ENCODE measurements at regions not wholly inside any gene's neighbourhood (a gene's known extent, or its start where the extent isn't known, plus 50 kb on each side); places are given as distances from the start of the nearest gene placed in this dataset.
"Not testable (repeated sequence)": the region's sequence is repeated elsewhere in the genome, so short reads cannot be mapped to it uniquely, and the experiment has no call there.

- no peak for DNase-seq
- CTCF ChIA-PET: no interaction called here
- Mint-ChIP-seq H3K27me3 (no peaks in the 10 kb centered on the region), H3K9me3 (peaks cover 7% of the 10 kb centered on the region), H3K4me1 (no peaks in the 10 kb centered on the region), H3K36me3 (no peaks in the 10 kb centered on the region), H3K4me3 (no peak overlapping the region), H3K27ac (no peak overlapping the region)
Measured at GRCh38 chr6:51477711-51478311, 609.6 kb downstream of the PKHD1 start.

- Mint-ChIP-seq H3K27ac (no peak overlapping the region), H3K9me3 (peaks cover 12% of the 10 kb centered on the region), H3K36me3 (no peaks in the 10 kb centered on the region), H3K4me1 (no peaks in the 10 kb centered on the region), H3K4me3 (no peak overlapping the region), H3K27me3 (no peaks in the 10 kb centered on the region)
- CTCF ChIA-PET: no interaction called here
- DNase-seq: no peak
Measured at GRCh38 chr6:51479296-51479695, 608.1 kb downstream of the PKHD1 start.

DNA sequence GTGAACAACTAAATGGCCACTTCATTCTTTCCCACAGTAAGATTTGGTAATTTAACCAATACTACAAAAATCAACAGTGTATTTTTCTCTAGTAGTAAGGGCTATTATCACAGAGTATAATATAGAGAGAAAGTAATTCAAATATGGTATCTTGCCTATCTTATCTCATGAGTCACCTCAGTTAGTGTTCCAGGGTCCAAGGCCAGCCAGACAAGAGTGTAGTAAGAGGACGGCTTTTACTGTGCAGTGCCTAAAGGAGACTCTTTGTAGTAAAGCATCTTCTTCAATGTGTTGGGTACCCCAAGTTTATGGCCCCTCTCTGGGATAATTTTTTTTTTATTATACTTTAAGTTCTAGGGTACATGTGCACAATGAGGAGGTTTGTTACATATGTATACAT, 607.4 kb downstream of the PKHD1 start:
- Mint-ChIP-seq H3K27ac (no peak overlapping the region), H3K36me3 (no peaks in the 10 kb centered on the region), H3K27me3 (no peaks in the 10 kb centered on the region), H3K4me1 (no peaks in the 10 kb centered on the region), H3K9me3 (peaks cover 12% of the 10 kb centered on the region), H3K4me3 (no peak overlapping the region)
- DNase-seq: no peak
- CTCF ChIA-PET: no interaction called here

GRCh38 chr6:51485869-51486268, 601.5 kb downstream of the PKHD1 start:
- not testable (repeated sequence) for H3K27ac Mint-ChIP-seq, H3K27me3 Mint-ChIP-seq, DNase-seq, H3K4me1 Mint-ChIP-seq, H3K4me3 Mint-ChIP-seq, H3K36me3 Mint-ChIP-seq
- CTCF ChIA-PET: interaction anchor here (0.6 kb wide), 1 partner anchor 13 kb away, joined by 3 read pairs; no protein-coding TSS in a partner anchor
- H3K9me3 Mint-ChIP-seq: peaks cover 11% of the 10 kb centered on the region

GRCh38 chr6:51487937-51488336, 599.5 kb downstream of the PKHD1 start:
- H3K27ac Mint-ChIP-seq: no peak overlapping the region
- H3K27me3 Mint-ChIP-seq: no peaks in the 10 kb centered on the region
- no peaks in the 10 kb centered on the region for H3K36me3 Mint-ChIP-seq
- peaks cover 10% of the 10 kb centered on the region for H3K9me3 Mint-ChIP-seq
- no peak for DNase-seq
- CTCF ChIA-PET: no interaction called here
- H3K4me3 Mint-ChIP-seq: no peak overlapping the region
- H3K4me1 Mint-ChIP-seq: no peaks in the 10 kb centered on the region

- Mint-ChIP-seq H3K9me3 (peaks cover 4% of the 10 kb centered on the region), H3K4me1 (no peaks in the 10 kb centered on the region), H3K4me3 (no peak overlapping the region), H3K36me3 (no peaks in the 10 kb centered on the region), H3K27ac (no peak overlapping the region), H3K27me3 (no peaks in the 10 kb centered on the region)
- CTCF ChIA-PET: no interaction called here
- no peak for DNase-seq
Measured at GRCh38 chr6:51489133-51489532, 598.3 kb downstream of the PKHD1 start.

GRCh38 chr6:51490101-51490500, 597.3 kb downstream of the PKHD1 start:
- no peaks in the 10 kb centered on the region for H3K27me3 Mint-ChIP-seq
- no peak overlapping the region for H3K4me3 Mint-ChIP-seq
- H3K4me1 Mint-ChIP-seq: no peaks in the 10 kb centered on the region
- H3K9me3 Mint-ChIP-seq: peaks cover 4% of the 10 kb centered on the region
- CTCF ChIA-PET: no interaction called here
- H3K27ac Mint-ChIP-seq: no peak overlapping the region
- no peak for DNase-seq
- H3K36me3 Mint-ChIP-seq: no peaks in the 10 kb centered on the region

GRCh38 chr6:51494342-51494741, 593.1 kb downstream of the PKHD1 start:
- Mint-ChIP-seq H3K4me1 (no peaks in the 10 kb centered on the region), H3K27ac (no peak overlapping the region), H3K4me3 (no peak overlapping the region), H3K9me3 (no peaks in the 10 kb centered on the region), H3K36me3 (no peaks in the 10 kb centered on the region), H3K27me3 (no peaks in the 10 kb centered on the region)
- CTCF ChIA-PET: no interaction called here
- no peak for DNase-seq

DNA sequence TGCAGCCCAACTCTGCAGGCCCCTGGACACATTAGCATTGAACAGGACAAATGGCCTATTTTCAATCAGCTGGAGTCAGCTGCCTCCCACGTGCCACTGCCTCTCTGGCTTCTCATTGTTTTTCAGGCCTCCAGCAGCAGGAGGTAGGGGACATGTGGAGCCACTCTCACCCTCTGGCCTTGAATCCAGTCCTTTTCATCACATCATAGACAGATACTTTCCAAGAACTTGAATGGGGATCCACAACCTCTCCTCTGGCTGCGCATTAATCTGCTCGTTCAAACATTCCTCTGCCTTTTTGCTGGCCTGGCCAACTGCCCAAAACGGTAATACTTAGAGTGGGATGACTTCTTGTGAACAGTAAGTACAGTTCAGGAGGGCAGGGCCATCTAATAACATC, 592.3 kb downstream of the PKHD1 start:
- CTCF ChIA-PET: no interaction called here

GRCh38 chr6:51495610-51496396, 591.6 kb downstream of the PKHD1 start:
- Mint-ChIP-seq H3K27me3 (no peaks in the 10 kb centered on the region), H3K4me1 (no peaks in the 10 kb centered on the region), H3K9me3 (no peaks in the 10 kb centered on the region), H3K36me3 (no peaks in the 10 kb centered on the region), H3K4me3 (no peak overlapping the region), H3K27ac (no peak overlapping the region)
- CTCF ChIA-PET: no interaction called here
- no peak for DNase-seq

More for the DNA sequence above, 592.3 kb downstream of the PKHD1 start:
- no peak overlapping the region for H3K4me3 Mint-ChIP-seq
- no peaks in the 10 kb centered on the region for H3K27me3 Mint-ChIP-seq
- no peaks in the 10 kb centered on the region for H3K9me3 Mint-ChIP-seq
- H3K4me1 Mint-ChIP-seq: no peaks in the 10 kb centered on the region
- no peak overlapping the region for H3K27ac Mint-ChIP-seq
- no peak for DNase-seq
- no peaks in the 10 kb centered on the region for H3K36me3 Mint-ChIP-seq

DNA sequence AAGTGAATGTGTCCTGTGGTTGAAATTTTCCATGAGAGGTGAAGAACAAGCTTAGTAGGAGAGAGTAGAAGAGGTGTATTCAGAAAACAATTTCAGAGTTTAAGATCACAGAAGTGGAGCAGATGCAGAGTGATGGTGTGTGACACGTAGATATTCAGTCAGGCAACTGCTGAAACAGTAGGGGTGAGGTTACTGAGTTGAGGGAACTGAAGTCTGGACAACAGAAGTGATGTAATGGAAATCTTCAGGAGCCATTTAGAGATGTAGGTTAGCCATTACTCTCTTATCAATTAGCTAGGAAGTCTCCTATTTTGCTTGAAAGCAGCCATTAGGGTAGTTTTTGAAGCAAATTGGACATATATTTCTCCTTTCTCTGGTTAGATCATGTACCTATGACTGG, 584.4 kb downstream of the PKHD1 start:
- no peak overlapping the region for H3K27ac Mint-ChIP-seq
- no peak overlapping the region for H3K4me3 Mint-ChIP-seq
- H3K27me3 Mint-ChIP-seq: no peaks in the 10 kb centered on the region
- no peaks in the 10 kb centered on the region for H3K36me3 Mint-ChIP-seq
- peaks cover 2% of the 10 kb centered on the region for H3K9me3 Mint-ChIP-seq
- no peaks in the 10 kb centered on the region for H3K4me1 Mint-ChIP-seq
- no peak for DNase-seq
- CTCF ChIA-PET: interaction anchor here (0.6 kb wide), 1 partner anchor 56 kb away, joined by 3 read pairs; no protein-coding TSS in a partner anchor

- no peak overlapping the region for H3K27ac Mint-ChIP-seq
Measured at GRCh38 chr6:51505434-51505833, 582.0 kb downstream of the PKHD1 start.

GRCh38 chr6:51509597-51509996, 577.8 kb downstream of the PKHD1 start:
- H3K9me3 Mint-ChIP-seq: peaks cover 2% of the 10 kb centered on the region
- no peaks in the 10 kb centered on the region for H3K4me1 Mint-ChIP-seq
- CTCF ChIA-PET: no interaction called here
- no peak overlapping the region for H3K27ac Mint-ChIP-seq
- H3K27me3 Mint-ChIP-seq: no peaks in the 10 kb centered on the region
- H3K36me3 Mint-ChIP-seq: no peaks in the 10 kb centered on the region
- H3K4me3 Mint-ChIP-seq: no peak overlapping the region
- no peak for DNase-seq

More at GRCh38 chr6:51505434-51505833, 582.0 kb downstream of the PKHD1 start:
- CTCF ChIA-PET: no interaction called here
- no peaks in the 10 kb centered on the region for H3K27me3 Mint-ChIP-seq
- no peaks in the 10 kb centered on the region for H3K4me1 Mint-ChIP-seq
- no peaks in the 10 kb centered on the region for H3K36me3 Mint-ChIP-seq
- H3K9me3 Mint-ChIP-seq: peaks cover 2% of the 10 kb centered on the region
- no peak overlapping the region for H3K4me3 Mint-ChIP-seq
- no peak for DNase-seq

DNA sequence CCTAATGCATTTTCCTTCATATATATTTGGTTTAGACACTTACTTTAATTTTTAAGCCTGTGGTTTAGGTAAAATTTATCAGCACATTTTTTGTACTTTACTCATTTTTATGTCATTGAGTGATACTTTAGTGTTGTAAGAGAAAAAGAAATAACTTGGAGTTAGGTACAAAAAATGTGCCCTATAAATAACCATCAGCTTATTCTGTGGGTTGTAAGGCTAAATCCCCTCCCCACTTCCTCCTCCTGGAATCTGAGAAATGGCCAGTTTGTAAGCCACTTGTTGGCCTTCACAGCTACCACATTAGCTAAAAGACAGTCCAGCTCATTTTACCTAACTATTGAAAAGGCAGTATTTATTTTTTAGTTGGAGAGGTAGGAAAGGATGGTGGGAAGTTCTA, 576.3 kb downstream of the PKHD1 start:
- CTCF ChIA-PET: no interaction called here
- Mint-ChIP-seq H3K4me1 (no peaks in the 10 kb centered on the region), H3K36me3 (no peaks in the 10 kb centered on the region), H3K27ac (no peak overlapping the region), H3K4me3 (no peak overlapping the region), H3K9me3 (peaks cover under 1% of the 10 kb centered on the region), H3K27me3 (no peaks in the 10 kb centered on the region)
- DNase-seq: no peak
